Panc1 (cell line): ENCODE measurements at regions not wholly inside any gene's neighbourhood (a gene's known extent, or its start where the extent isn't known, plus 50 kb on each side); places are given as distances from the start of the nearest gene placed in this dataset.

Experiments used
- ATAC-seq: fragments of 200-7000 bp; cut with Tn5 transposase; 2 replicates; pipeline ENCODE4 v1.9.1; 2020; ENCODE audit warnings: mild to moderate bottlenecking, moderate library complexity
- BruUV-seq: library from RNA; stranded (reverse); fragments of 400-500 nt; replicated peaks from 2 replicates; lab custom pipeline; 2021; lab: Mats Ljungman, UMichigan
- CTCF ChIA-PET: fragments of 300-600 bp; sonication (Branson Sonifier 250); formaldehyde crosslinking; loops from one replicate; lab custom pipeline; 2022; ENCODE audit warnings: antibody characterized with exemption; lab: Charles Lee
- POLR2A ChIA-PET: fragments of 300-600 bp; sonication (Branson Sonifier 250); formaldehyde crosslinking; loops from one replicate; lab custom pipeline; 2022; ENCODE audit warnings: antibody characterized with exemption; lab: Charles Lee
- DNase-seq: peaks from one replicate; pipeline ENCODE4 v3.0.0-alpha.2; 2010; ENCODE audit warnings: low read depth, low spot score
- H3K27ac ChIP-seq: 2 replicates; pipeline ENCODE4 v1.5.1; 2011; ENCODE audit warnings: mild to moderate bottlenecking, low read length, inconsistent platforms
- H3K27me3 ChIP-seq: fragments of 200-500 bp; sonication (Bioruptor generic); 2 replicates; pipeline ENCODE4 v1.6.0; 2014; ENCODE audit warnings: low read length, inconsistent platforms; ENCODE audit not compliant: control insufficient read depth, insufficient read depth
- H3K36me3 ChIP-seq: fragments of 200-500 bp; sonication (Bioruptor generic); 2 replicates; pipeline ENCODE4 v1.5.1; 2014; ENCODE audit warnings: inconsistent platforms, mild to moderate bottlenecking, low read length, moderate library complexity; ENCODE audit not compliant: control insufficient read depth, insufficient read depth
- H3K4me1 ChIP-seq: 2 replicates; pipeline ENCODE4 v1.5.1; 2011; ENCODE audit warnings: inconsistent platforms, mild to moderate bottlenecking, low read length, moderate library complexity; ENCODE audit not compliant: control insufficient read depth, insufficient read depth
- H3K4me3 ChIP-seq, 2 experiments: 2 replicates each; pipeline ENCODE4 v1.5.1; 2011 to 2012; ENCODE audit warnings: low read depth in 2 of 2, low read length in 2 of 2, mild to moderate bottlenecking in 2 of 2, inconsistent platforms in 1 of 2, moderate library complexity in 1 of 2
- H3K9me3 ChIP-seq: fragments of 200-500 bp; sonication (Bioruptor generic); 2 replicates; pipeline ENCODE4 v1.5.1; 2014; ENCODE audit warnings: low read depth, mild to moderate bottlenecking, inconsistent platforms, low read length, moderate library complexity; ENCODE audit not compliant: control insufficient read depth, insufficient read depth
- CTCF ChIP-seq: fragments of 450-650 bp; IDR thresholded peaks from 2 replicates; pipeline ENCODE4 v1.5.1; 2017; ENCODE audit warnings: mild to moderate bottlenecking
- POLR2AphosphoS5 ChIP-seq: IDR thresholded peaks from 2 replicates; pipeline ENCODE4 v1.6.1; 2012; ENCODE audit warnings: mild to moderate bottlenecking, low read depth, low read length, moderate library complexity
- REST ChIP-seq, 2 experiments: IDR thresholded peaks; 2 replicates each; pipeline ENCODE4 v1.6.1; 2011 to 2012; ENCODE audit warnings: low read depth in 2 of 2, control low read depth in 1 of 2, low read length in 1 of 2, mild to moderate bottlenecking in 1 of 2, moderate library complexity in 1 of 2; ENCODE audit not compliant: insufficient read depth in 1 of 2
- SIN3A ChIP-seq: IDR thresholded peaks from 2 replicates; pipeline ENCODE4 v1.6.1; 2012; ENCODE audit warnings: low read depth, mild to moderate bottlenecking, low read length, moderate library complexity, borderline replicate concordance; ENCODE audit not compliant: insufficient read depth
- TCF7L2 ChIP-seq: IDR thresholded peaks from 2 replicates; pipeline ENCODE4 v1.6.1; 2011; ENCODE audit warnings: mild to moderate bottlenecking, low read depth, low read length, inconsistent platforms
- in situ Hi-C: cut with HindIII; loops from 2 replicates; pipeline ENCODE4 v1.10.0; 2016; ENCODE audit warnings: low sequenced_read_pairs, low pct_unique_long_range_greater_than_20kb
- intact Hi-C: fragments of 100-400 bp; cut with micrococcal nuclease; formaldehyde crosslinking; loops from one replicate; pipeline ENCODE4 v1.10.0; 2022; ENCODE audit not compliant: unreplicated experiment

GRCh38 chr1:110285316-110285715 is 53.9 kb upstream of the RBM15 start:
- in situ Hi-C loops: no loop called here
- H3K27ac ChIP-seq: no peak overlapping the region
- no peak overlapping the region for H3K4me3 ChIP-seq
- no peaks in the 10 kb centered on the region for H3K27me3 ChIP-seq
- intact Hi-C loops: no loop called here
- no TSS peak for BruUV-seq
- ChIA-PET POLR2A (interaction anchor here (0.6 kb wide), 1 partner anchor 186 kb away, joined by 4 read pairs; no protein-coding TSS in a partner anchor), CTCF (no interaction called here)
- H3K9me3 ChIP-seq: no peaks in the 10 kb centered on the region
- ATAC-seq: no peak
- H3K4me1 ChIP-seq: no peaks in the 10 kb centered on the region
- no peaks in the 10 kb centered on the region for H3K36me3 ChIP-seq
- DNase-seq: no peak
- TF ChIP-seq CTCF (no peak), REST (IDR thresholded peaks at IDR 0.05; ENCODE audit: insufficient read depth in 1 of 2, low read depth in 2 of 2, low read length in 1 of 2) (no peak), SIN3A (no peak), POLR2AphosphoS5 (no peak), TCF7L2 (no peak)

DNA sequence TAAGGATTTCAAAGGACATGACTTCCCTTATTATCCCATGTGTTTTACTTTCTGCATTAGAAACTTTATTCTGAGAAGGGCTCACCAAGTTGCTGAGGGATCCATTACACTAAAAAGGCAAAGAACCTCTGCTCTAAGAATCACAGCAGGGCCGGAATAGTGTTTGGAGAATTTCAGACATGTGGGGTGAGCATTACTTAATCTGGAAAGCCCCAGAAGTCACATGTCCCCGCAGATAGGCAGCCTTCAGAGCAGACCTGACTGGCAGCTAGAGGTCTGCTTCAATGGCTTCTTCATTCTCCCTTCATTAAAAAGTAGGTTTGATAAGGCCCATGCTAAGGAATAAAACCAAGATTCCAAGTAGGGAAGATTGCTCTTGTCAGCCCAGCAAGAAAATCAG is 52.6 kb upstream of the RBM15 start:
- ChIA-PET POLR2A (no interaction called here), CTCF (no interaction called here)
- Histone ChIP-seq H3K9me3 (no peaks in the 10 kb centered on the region), H3K4me3 (no peak overlapping the region), H3K27ac (no peak overlapping the region), H3K4me1 (no peaks in the 10 kb centered on the region), H3K27me3 (no peaks in the 10 kb centered on the region), H3K36me3 (no peaks in the 10 kb centered on the region)
- no peak for ATAC-seq
- DNase-seq: no peak
- TF ChIP-seq REST (IDR thresholded peaks at IDR 0.05; ENCODE audit: insufficient read depth in 1 of 2, low read depth in 2 of 2, low read length in 1 of 2): no peak
- TF ChIP-seq SIN3A: no peak
- no TSS peak for BruUV-seq
- intact Hi-C loops (no loop called here), in situ Hi-C loops (no loop called here)
